ENCODE measurements at regions not wholly inside any gene's neighbourhood (a gene's known extent, or its start where the extent isn't known, plus 50 kb on each side); places are given as distances from the start of the nearest gene placed in this dataset.

- FAIRE-seq (no peak), DNase-seq (ENCODE audit: insufficient read length, low spot score) (no peak)
- TF ChIP-seq, protein P1, sequence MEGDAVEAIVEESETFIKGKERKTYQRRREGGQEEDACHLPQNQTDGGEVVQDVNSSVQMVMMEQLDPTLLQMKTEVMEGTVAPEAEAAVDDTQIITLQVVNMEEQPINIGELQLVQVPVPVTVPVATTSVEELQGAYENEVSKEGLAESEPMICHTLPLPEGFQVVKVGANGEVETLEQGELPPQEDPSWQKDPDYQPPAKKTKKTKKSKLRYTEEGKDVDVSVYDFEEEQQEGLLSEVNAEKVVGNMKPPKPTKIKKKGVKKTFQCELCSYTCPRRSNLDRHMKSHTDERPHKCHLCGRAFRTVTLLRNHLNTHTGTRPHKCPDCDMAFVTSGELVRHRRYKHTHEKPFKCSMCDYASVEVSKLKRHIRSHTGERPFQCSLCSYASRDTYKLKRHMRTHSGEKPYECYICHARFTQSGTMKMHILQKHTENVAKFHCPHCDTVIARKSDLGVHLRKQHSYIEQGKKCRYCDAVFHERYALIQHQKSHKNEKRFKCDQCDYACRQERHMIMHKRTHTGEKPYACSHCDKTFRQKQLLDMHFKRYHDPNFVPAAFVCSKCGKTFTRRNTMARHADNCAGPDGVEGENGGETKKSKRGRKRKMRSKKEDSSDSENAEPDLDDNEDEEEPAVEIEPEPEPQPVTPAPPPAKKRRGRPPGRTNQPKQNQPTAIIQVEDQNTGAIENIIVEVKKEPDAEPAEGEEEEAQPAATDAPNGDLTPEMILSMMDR (IDR thresholded peaks at IDR 0.05; ENCODE audit: insufficient read depth, missing control alignments): no peak
These were observed 133.4 kb upstream of the CXCR4 start for GRCh38 chr2:136251197-136251884.

GRCh38 chr2:136250131-136250530 is 132.2 kb upstream of the CXCR4 start:
- FAIRE-seq: no peak

GRCh38 chr2:136248907-136249306 is 131.0 kb upstream of the CXCR4 start:
- TF ChIP-seq, protein P1 (IDR thresholded peaks at IDR 0.05; ENCODE audit: insufficient read depth, missing control alignments): no peak
- no peak for DNase-seq (ENCODE audit: insufficient read length, low spot score)
- no peak for FAIRE-seq

More at GRCh38 chr2:136250131-136250530, 132.2 kb upstream of the CXCR4 start:
- TF ChIP-seq, protein P1 (IDR thresholded peaks at IDR 0.05; ENCODE audit: insufficient read depth, missing control alignments): no peak
- no peak for DNase-seq (ENCODE audit: insufficient read length, low spot score)

DNA sequence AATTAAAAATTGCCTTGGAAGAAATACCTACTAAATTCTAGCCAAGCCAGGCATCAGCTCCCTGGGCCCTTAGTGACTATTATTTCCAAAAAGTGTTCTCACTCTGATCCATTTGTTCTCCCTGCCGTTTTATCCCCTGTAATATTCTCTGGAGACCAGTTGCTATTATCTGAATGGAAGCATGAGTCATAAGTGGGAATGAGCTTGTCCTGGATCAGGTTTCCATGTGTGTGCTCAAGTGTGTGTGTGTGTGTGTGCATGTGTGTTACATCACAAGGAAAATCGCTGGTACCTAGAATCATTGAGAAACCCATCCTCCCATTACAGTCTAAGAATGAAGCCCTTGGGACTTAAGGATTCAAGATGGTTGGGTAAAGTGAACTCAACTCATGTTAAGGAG is 130.3 kb upstream of the CXCR4 start:
- DNase-seq (ENCODE audit: insufficient read length, low spot score): no peak
- FAIRE-seq: no peak
- TF ChIP-seq, protein P1 (IDR thresholded peaks at IDR 0.05; ENCODE audit: insufficient read depth, missing control alignments): no peak

DNA sequence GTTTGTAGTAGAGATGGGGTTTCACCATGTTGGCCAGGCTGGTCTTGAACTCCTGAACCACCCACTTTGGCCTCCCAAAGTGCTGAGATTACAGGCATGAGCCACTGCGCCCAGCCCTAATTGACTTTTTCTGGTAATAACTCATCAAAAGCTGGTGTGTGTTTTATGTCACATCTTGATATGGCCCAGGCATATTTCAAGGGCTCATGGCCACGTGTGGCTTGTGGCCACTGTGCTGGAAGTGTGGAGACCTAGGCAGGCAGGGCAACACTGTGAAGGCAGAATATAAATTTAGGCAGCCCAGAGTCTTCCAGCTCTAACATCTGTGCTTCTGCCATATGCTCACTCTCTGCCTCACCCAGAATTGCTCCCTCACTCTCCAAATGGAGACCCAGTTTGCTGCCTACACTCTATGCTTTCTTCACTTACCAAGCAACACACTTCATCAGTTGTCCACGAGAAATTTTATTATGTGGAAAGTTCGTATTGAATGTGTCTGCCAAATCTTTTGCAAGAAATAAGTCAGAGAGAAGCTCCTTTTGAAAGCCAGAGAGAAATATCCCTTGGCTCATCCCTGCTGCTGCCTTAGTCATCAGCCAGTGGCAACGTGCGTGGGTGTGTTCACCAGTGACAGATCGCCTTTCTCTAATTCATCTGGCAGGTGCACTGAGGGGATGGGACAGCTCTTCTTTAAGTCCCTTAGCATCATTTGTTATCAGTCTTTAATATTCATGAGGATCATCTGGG is 129.4 kb upstream of the CXCR4 start:
- TF ChIP-seq, protein P1 (IDR thresholded peaks at IDR 0.05; ENCODE audit: insufficient read depth, missing control alignments): no peak
- FAIRE-seq (no peak), DNase-seq (ENCODE audit: insufficient read length, low spot score) (no peak)

- FAIRE-seq: no peak
- TF ChIP-seq, protein P1 (IDR thresholded peaks at IDR 0.05; ENCODE audit: insufficient read depth, missing control alignments): no peak
- no peak for DNase-seq (ENCODE audit: insufficient read length, low spot score)
These were observed 128.2 kb upstream of the CXCR4 start for GRCh38 chr2:136246086-136246669.
